NCI-H345 treated with DMSO at 0.1 percent for 48 hours (cell line): ENCODE measurements at regions not wholly inside any gene's neighbourhood (a gene's known extent, or its start where the extent isn't known, plus 50 kb on each side); places are given as distances from the start of the nearest gene placed in this dataset.

Source experiments
- DNase-seq: peaks from one replicate; lab custom pipeline; 2025; ENCODE audit not compliant: unreplicated experiment; lab: John Stamatoyannopoulos, UW

GRCh38 chr11:71357414-71357813 is 90.8 kb downstream of the DHCR7 start:
- DNase-seq, result no peak

DNA sequence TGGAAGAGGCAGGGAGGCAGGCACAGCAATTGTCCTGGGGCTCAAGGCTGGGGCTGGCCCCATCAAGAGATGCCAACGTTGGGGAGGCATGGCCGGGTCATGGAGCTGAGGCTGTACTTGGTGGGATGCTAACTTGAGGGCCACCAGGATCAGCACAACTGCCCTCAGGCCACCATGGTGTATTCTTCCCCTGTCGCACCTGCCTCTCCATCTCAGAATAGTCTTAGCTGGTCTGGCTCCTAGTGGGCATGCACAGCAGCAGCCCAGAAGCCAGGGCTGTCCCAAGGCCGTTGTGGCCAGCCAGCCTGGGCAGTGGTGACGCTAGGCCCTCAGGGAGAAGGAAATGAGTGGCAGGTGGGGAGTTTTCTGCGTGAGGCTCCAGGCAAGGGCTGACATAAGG is 91.3 kb downstream of the DHCR7 start:
- no peak for DNase-seq

DNA sequence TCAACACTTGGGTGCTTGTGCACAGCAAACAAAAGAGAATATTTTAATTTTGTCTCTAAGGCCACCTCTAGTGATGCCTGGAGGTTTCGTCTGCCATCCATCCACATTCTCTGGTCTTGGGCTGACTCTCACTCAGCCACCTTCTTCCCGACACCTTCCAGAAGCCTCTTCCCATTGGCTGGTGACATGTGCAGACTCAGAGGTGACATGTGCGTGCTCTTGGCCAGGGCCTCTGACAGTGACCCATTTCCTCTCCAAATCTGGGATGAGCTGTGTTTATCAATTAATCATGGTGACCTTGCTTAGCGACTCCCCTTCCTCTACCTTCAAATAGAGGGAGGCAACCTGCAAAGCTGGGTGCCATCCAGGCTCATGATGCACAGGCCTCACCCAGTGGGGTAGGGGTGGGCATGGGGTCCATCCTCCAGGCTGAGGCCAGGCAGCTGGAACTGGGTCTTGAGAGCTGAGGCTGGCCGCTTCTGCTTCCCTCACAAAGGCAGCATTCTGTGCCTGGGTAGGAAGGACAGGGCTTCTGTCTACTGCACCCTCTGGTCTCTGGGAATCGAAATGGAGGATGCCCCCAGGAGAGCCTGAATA is 91.8 kb downstream of the DHCR7 start:
- no peak for DNase-seq

GRCh38 chr11:71355281-71355680 is 92.9 kb downstream of the DHCR7 start:
- DNase-seq, result no peak

DNA sequence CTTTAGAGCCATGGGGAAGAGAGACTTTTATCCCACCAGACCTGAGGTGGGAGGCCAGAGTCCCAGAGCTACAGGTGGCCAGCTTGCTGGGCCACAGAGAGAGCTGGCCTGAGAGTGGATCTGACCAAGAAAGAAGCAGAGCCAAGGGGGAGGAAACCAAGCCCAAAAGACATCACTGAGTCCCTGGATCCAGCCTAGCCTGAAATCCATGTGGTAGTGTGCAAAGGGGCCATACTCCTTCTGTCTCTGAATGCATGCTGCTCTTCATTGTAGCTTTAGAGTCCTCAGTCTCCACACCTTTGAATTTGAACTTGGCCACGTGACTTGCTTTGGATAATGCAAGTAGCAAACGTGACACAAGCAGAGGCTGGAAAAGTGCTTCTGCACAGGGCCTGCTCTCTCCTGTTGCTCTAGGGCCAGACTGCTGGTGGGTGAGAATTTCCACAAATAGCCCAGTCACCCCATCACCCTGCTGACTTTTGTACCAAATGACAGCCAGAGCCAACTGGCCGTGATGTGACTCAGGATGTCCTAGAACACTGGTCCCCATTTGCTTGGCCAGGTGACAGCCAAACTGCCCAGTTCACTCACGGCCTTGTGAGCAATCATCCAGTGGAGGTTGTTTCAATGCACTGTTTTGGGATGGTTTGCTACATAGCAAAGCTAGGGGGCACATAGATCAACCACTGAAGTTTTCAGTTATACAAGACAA is 93.6 kb downstream of the DHCR7 start:
- DNase-seq, result no peak

DNA sequence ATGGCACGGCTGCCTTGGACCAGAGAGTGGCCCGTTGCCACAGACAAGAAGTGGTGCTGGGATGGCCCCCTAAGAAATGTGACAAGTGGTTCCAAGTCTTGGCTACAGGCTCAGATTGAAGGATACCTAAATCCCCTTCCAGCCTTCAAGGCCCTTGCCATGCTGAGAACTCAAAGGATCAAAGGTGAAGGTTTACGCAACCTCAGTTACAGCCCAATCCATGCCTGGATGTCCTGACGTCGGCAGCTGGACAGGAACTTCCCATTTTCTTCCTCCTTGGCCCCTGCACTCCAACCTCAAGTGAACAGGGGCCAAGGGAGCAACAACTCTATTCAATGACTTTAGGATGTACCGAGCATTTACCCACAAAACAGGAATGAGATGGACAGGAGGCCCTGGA is 95.4 kb downstream of the DHCR7 start:
- no peak for DNase-seq

DNA sequence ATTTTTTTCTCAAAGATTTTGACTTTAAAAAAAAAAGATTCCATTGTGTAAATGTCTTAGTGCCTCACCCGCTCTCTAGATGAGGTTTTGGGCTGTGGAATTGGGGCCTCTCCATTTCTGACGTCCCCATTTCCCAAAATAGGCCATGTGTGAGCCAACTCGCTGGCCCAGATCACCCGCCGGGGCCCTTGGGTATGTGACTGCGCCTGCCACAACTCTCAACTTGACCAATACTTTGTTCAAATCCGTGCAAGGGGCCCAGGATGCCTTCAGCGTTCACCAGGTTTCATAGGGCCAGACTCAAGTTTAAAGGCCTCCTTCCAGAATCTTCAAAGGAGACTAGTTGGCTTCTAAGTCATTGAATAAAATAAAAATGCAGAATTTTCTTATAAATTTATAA is 96.0 kb downstream of the DHCR7 start:
- no peak for DNase-seq

- no peak for DNase-seq
Measured at GRCh38 chr11:71349627-71350026, 97.2 kb upstream of the SHANK2 start.

- DNase-seq, result no peak
Measured at GRCh38 chr11:71343828-71344400, 91.5 kb upstream of the SHANK2 start.

GRCh38 chr11:71342951-71343827 is 90.8 kb upstream of the SHANK2 start:
- no peak for DNase-seq

DNA sequence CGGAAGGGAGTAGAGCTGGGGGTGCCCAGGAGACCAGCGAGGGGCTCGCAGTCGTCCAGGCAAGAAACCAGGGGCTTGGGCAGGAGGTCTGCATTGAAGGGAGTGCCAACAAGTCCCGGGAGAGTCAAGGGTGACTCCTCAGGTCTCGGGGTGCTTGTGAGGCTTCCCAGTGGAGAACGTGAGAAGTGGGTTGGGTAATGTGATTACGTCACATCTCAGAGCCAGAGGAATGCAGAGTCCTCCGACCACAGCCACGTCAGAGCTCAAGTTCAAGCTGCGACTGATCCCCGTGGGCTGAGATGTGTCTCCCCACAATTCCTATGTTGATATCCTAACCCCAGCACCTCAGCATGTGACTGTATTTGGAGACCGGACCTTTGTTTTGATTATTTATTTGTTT is 89.7 kb upstream of the SHANK2 start:
- DNase-seq, result no peak

GRCh38 chr11:71341596-71341995 is 89.2 kb upstream of the SHANK2 start:
- no peak for DNase-seq

DNA sequence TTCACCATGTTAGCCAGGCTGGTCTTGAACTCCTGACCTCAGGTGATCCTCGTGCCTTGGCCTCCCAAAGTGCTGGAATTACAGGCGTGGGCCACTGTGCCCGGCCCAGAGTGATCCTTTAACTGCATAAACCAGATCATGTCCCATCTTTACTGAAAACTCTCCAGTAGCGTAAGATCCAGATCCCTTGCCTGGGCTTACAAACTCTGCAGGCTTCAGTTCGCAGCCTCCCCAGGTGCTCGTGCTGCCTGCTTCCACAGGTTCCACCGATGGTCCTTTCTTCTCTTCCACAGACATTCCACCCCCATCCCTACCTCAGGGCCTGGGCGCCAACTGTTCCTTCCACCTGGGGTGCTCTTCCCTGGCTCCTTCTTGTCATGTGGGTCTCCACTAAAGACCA is 88.8 kb upstream of the SHANK2 start:
- DNase-seq, result no peak

GRCh38 chr11:71340086-71340606 is 87.8 kb upstream of the SHANK2 start:
- DNase-seq, result no peak

GRCh38 chr11:71339396-71339881 is 87.1 kb upstream of the SHANK2 start:
- no peak for DNase-seq

- no peak for DNase-seq
Measured at GRCh38 chr11:71338801-71339395, 86.5 kb upstream of the SHANK2 start.

GRCh38 chr11:71336996-71337754 is 84.8 kb upstream of the SHANK2 start:
- DNase-seq, result no peak

DNA sequence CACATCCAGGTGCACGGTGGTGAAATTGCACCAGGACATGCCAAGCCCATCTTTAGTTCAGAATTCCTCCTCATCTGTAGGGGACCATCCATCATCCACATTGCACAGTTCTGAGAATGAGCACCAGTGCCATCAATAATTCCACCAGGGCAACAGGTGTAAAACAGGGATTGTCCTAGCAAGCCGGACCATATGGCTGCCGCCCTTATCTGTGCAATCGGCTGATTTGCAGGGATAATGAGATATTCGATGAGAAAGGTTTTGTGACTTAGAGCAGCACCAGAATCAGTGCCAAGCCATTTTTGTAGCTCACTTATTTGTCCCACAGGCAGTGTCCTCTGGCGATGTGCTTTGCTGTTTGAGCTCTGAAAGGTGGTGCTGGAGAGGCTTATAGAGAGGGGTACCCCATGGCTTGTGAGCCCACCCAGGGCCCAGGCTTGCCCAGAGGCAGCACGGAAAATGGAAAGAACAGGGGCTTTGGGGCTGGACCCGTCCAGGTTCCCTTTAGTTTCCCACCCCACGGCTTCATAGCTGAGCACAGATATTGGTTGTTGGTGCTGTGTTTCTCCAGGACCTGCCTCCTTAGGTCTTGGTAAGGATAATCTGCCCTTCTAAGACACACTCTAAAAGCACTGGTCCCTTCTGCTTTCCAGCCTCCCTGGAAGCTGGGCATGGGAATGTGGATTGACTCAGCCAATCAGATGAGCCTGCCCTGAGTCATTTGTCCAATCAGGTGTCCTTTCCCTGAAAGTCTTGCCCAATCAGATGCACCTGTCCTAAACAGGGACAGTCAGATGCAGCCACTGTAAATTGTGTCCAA is 84.0 kb upstream of the SHANK2 start:
- DNase-seq, result no peak

DNA sequence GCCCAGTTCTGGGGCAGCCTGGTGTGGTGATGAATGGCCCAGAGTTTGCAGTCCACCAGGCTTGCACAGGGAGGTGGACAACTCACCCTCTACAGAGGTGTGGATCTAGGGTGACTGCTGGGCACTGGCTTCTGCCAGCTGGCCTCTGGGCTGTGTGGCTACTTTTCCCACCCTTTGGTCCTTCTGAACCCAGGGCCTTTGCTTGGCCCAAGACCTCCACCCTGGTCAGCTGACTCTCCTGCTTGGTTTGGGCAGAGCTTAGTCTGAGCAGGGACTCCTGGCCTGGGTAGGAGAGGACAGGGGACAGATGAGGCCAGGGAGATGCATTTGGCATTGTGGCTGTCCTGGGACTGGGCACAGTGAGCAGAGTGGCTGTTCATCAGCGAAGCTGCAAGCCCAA is 83.0 kb upstream of the SHANK2 start:
- no peak for DNase-seq
